HEK293T (cell line): ENCODE measurements at regions not wholly inside any gene's neighbourhood (a gene's known extent, or its start where the extent isn't known, plus 50 kb on each side); places are given as distances from the start of the nearest gene placed in this dataset.
"Not testable (repeated sequence)": the region's sequence is repeated elsewhere in the genome, so short reads cannot be mapped to it uniquely, and the experiment has no call there.

ENCODE experiments used
- ARNT ChIP-seq: fragments of 450-650 bp; IDR thresholded peaks from 2 replicates; pipeline ENCODE4 v1.6.1; 2017; ENCODE audit warnings: mild to moderate bottlenecking
- BHLHE40 ChIP-seq: fragments of 450-650 bp; IDR thresholded peaks from 2 replicates; pipeline ENCODE4 v1.6.1; 2016; ENCODE audit warnings: mild to moderate bottlenecking, moderate library complexity, borderline replicate concordance
- CTBP1 ChIP-seq: fragments of 450-650 bp; IDR thresholded peaks from 2 replicates; pipeline ENCODE4 v1.6.1; 2016; ENCODE audit warnings: borderline replicate concordance
- ELF4 ChIP-seq: fragments of 450-650 bp; IDR thresholded peaks from 2 replicates; pipeline ENCODE4 v1.6.1; 2017; ENCODE audit warnings: antibody characterized with exemption
- FOXA1 ChIP-seq: fragments of 450-650 bp; IDR thresholded peaks from 2 replicates; pipeline ENCODE4 v1.6.1; 2016; ENCODE audit warnings: mild to moderate bottlenecking
- FOXK2 ChIP-seq: fragments of 450-650 bp; IDR thresholded peaks from 2 replicates; pipeline ENCODE4 v1.6.1; 2016; ENCODE audit warnings: mild to moderate bottlenecking
- FOXM1 ChIP-seq: fragments of 450-650 bp; IDR thresholded peaks from 2 replicates; pipeline ENCODE4 v1.6.1; 2017; ENCODE audit warnings: mild to moderate bottlenecking, borderline replicate concordance
- HDGF ChIP-seq: fragments of 450-650 bp; IDR thresholded peaks from 2 replicates; pipeline ENCODE4 v1.6.1; 2017; ENCODE audit warnings: antibody characterized with exemption, borderline replicate concordance
- NFRKB ChIP-seq: fragments of 450-650 bp; IDR thresholded peaks from 2 replicates; pipeline ENCODE4 v1.6.1; 2016; ENCODE audit warnings: mild to moderate bottlenecking, moderate library complexity
- SP1 ChIP-seq: fragments of 450-650 bp; IDR thresholded peaks from 2 replicates; pipeline ENCODE4 v1.6.1; 2017
- SUZ12 ChIP-seq: fragments of 450-650 bp; IDR thresholded peaks from 2 replicates; pipeline ENCODE4 v1.6.1; 2016; ENCODE audit warnings: mild to moderate bottlenecking
- ZNF384 ChIP-seq: fragments of 450-650 bp; IDR thresholded peaks from 2 replicates; pipeline ENCODE4 v1.6.1; 2016

- not testable (repeated sequence) for TF ChIP-seq BHLHE40, NFRKB, ELF4, ARNT, CTBP1, FOXM1, FOXK2, SP1, SUZ12, HDGF, FOXA1, ZNF384
Measured at GRCh38 chr14:105681606-105682185, 155.3 kb downstream of the TMEM121 start.
